Activated naive CD8-positive, alpha-beta T cell treated with anti-CD3 and anti-CD28 coated beads, Interleukin-2, amount 10 ng/mL, durations not matched to agents 7 days and 5 days (primary cell): ENCODE measurements at regions not wholly inside any gene's neighbourhood (a gene's known extent, or its start where the extent isn't known, plus 50 kb on each side); places are given as distances from the start of the nearest gene placed in this dataset.

Source experiments
- ATAC-seq: fragments of 150-1000 bp; cut with Tn5 transposase; one replicate; pipeline ENCODE4 v1.10.0; 2021; ENCODE audit warnings: low read depth, moderate library complexity
- POLR2A ChIA-PET: fragments of 350-600 bp; sonication (Branson Sonifier 250); formaldehyde crosslinking; loops from one replicate; lab custom pipeline; 2021; ENCODE audit warnings: antibody characterized with exemption; lab: Charles Lee
- DNase-seq: peaks from one replicate; pipeline ENCODE4 v3.0.0; 2021
- H3K27ac Mint-ChIP-seq: one replicate; pipeline ENCODE4 v1.8.0; 2022; ENCODE audit warnings: mild to moderate bottlenecking, mixed read lengths
- H3K27me3 Mint-ChIP-seq: one replicate; pipeline ENCODE4 v1.8.0; 2022; ENCODE audit warnings: mild to moderate bottlenecking, moderate library complexity, mixed read lengths
- H3K36me3 Mint-ChIP-seq: one replicate; pipeline ENCODE4 v1.8.0; 2021; ENCODE audit warnings: mild to moderate bottlenecking, mixed read lengths
- H3K4me1 Mint-ChIP-seq: one replicate; pipeline ENCODE4 v1.8.0; 2021; ENCODE audit warnings: mixed read lengths
- H3K4me3 Mint-ChIP-seq: one replicate; pipeline ENCODE4 v1.8.0; 2022; ENCODE audit warnings: mild to moderate bottlenecking, moderate library complexity, mixed read lengths
- H3K9me3 Mint-ChIP-seq: one replicate; pipeline ENCODE4 v1.8.0; 2021; ENCODE audit warnings: mixed read lengths

- H3K9me3 Mint-ChIP-seq, result no peaks in the 10 kb centered on the region
- peaks cover 26% of the 10 kb centered on the region for H3K27me3 Mint-ChIP-seq
- no peak overlapping the region for H3K27ac Mint-ChIP-seq
- POLR2A ChIA-PET, result no interaction called here
- no peaks in the 10 kb centered on the region for H3K36me3 Mint-ChIP-seq
- peaks cover 10% of the 10 kb centered on the region for H3K4me1 Mint-ChIP-seq
- no peak for DNase-seq
- no peak for ATAC-seq
- no peak overlapping the region for H3K4me3 Mint-ChIP-seq
Measured at GRCh38 chr6:87913974-87914373, 133.7 kb upstream of the SPACA1 start.

- H3K36me3 Mint-ChIP-seq, result no peaks in the 10 kb centered on the region
- ATAC-seq, result no peak
Measured at GRCh38 chr6:87912102-87912501, 135.5 kb upstream of the SPACA1 start.

GRCh38 chr6:87909849-87910248, 137.8 kb upstream of the SPACA1 start:
- Mint-ChIP-seq H3K4me1 (peaks cover 24% of the 10 kb centered on the region), H3K4me3 (no peak overlapping the region), H3K27me3 (peaks cover 43% of the 10 kb centered on the region), H3K36me3 (no peaks in the 10 kb centered on the region), H3K27ac (no peak overlapping the region), H3K9me3 (no peaks in the 10 kb centered on the region)
- no peak for ATAC-seq
- no peak for DNase-seq
- POLR2A ChIA-PET, result no interaction called here

More at GRCh38 chr6:87912102-87912501, 135.5 kb upstream of the SPACA1 start:
- POLR2A ChIA-PET, result no interaction called here
- H3K4me1 Mint-ChIP-seq, result peaks cover 25% of the 10 kb centered on the region
- H3K9me3 Mint-ChIP-seq, result no peaks in the 10 kb centered on the region
- H3K4me3 Mint-ChIP-seq, result no peak overlapping the region
- no peak overlapping the region for H3K27ac Mint-ChIP-seq
- DNase-seq, result no peak
- peaks cover 29% of the 10 kb centered on the region for H3K27me3 Mint-ChIP-seq

- Mint-ChIP-seq H3K4me3 (peak overlapping the region; percentile 20), H3K36me3 (no peaks in the 10 kb centered on the region), H3K27ac (no peak overlapping the region), H3K27me3 (peaks cover 41% of the 10 kb centered on the region), H3K4me1 (peaks cover 22% of the 10 kb centered on the region), H3K9me3 (no peaks in the 10 kb centered on the region)
- ATAC-seq, result no peak
- no peak for DNase-seq
- POLR2A ChIA-PET, result interaction anchor here (0.6 kb wide), 1 partner anchor 19 kb away, joined by 3 read pairs; no protein-coding TSS in a partner anchor
Measured at GRCh38 chr6:87908978-87909811, 138.4 kb upstream of the SPACA1 start.

GRCh38 chr6:87907521-87907920, 140.1 kb upstream of the SPACA1 start:
- Mint-ChIP-seq H3K4me3 (peak overlapping the region; percentile 14), H3K27me3 (peaks cover 46% of the 10 kb centered on the region), H3K9me3 (no peaks in the 10 kb centered on the region), H3K27ac (no peak overlapping the region), H3K4me1 (peaks cover 22% of the 10 kb centered on the region), H3K36me3 (no peaks in the 10 kb centered on the region)
- POLR2A ChIA-PET, result interaction anchor here (0.6 kb wide), 1 partner anchor 1906 kb away, joined by 3 read pairs; no protein-coding TSS in a partner anchor
- ATAC-seq, result peak; percentile 76
- peak; percentile 34 for DNase-seq

GRCh38 chr6:87905101-87905641, 142.5 kb upstream of the SPACA1 start:
- ATAC-seq, result no peak
- no peak overlapping the region for H3K4me3 Mint-ChIP-seq
- no peak overlapping the region for H3K27ac Mint-ChIP-seq
- peaks cover 37% of the 10 kb centered on the region for H3K27me3 Mint-ChIP-seq
- no peak for DNase-seq
- no peaks in the 10 kb centered on the region for H3K36me3 Mint-ChIP-seq
- POLR2A ChIA-PET, result no interaction called here
- no peaks in the 10 kb centered on the region for H3K9me3 Mint-ChIP-seq
- peaks cover 18% of the 10 kb centered on the region for H3K4me1 Mint-ChIP-seq

- Mint-ChIP-seq H3K4me3 (no peak overlapping the region), H3K27ac (no peak overlapping the region), H3K4me1 (peaks cover 16% of the 10 kb centered on the region), H3K27me3 (peaks cover 33% of the 10 kb centered on the region), H3K36me3 (no peaks in the 10 kb centered on the region), H3K9me3 (no peaks in the 10 kb centered on the region)
- POLR2A ChIA-PET, result no interaction called here
- ATAC-seq (no peak), DNase-seq (no peak)
Measured at GRCh38 chr6:87904011-87904410, 143.6 kb upstream of the SPACA1 start.

GRCh38 chr6:87903323-87903722, 144.3 kb upstream of the SPACA1 start:
- Mint-ChIP-seq H3K4me3 (no peak overlapping the region), H3K36me3 (no peaks in the 10 kb centered on the region), H3K27me3 (peaks cover 30% of the 10 kb centered on the region), H3K9me3 (no peaks in the 10 kb centered on the region), H3K27ac (no peak overlapping the region), H3K4me1 (peaks cover 11% of the 10 kb centered on the region)
- ATAC-seq, result no peak
- no peak for DNase-seq
- POLR2A ChIA-PET, result no interaction called here

GRCh38 chr6:87902383-87902782, 145.3 kb upstream of the SPACA1 start:
- Mint-ChIP-seq H3K9me3 (no peaks in the 10 kb centered on the region), H3K4me1 (peaks cover 3% of the 10 kb centered on the region), H3K36me3 (no peaks in the 10 kb centered on the region), H3K27ac (no peak overlapping the region), H3K27me3 (peaks cover 27% of the 10 kb centered on the region), H3K4me3 (no peak overlapping the region)
- DNase-seq (no peak), ATAC-seq (no peak)
- POLR2A ChIA-PET, result no interaction called here

- DNase-seq (no peak), ATAC-seq (no peak)
- H3K9me3 Mint-ChIP-seq, result no peaks in the 10 kb centered on the region
- no peaks in the 10 kb centered on the region for H3K36me3 Mint-ChIP-seq
- no peak overlapping the region for H3K27ac Mint-ChIP-seq
- peaks cover 27% of the 10 kb centered on the region for H3K27me3 Mint-ChIP-seq
- POLR2A ChIA-PET, result no interaction called here
- H3K4me3 Mint-ChIP-seq, result no peak overlapping the region
- H3K4me1 Mint-ChIP-seq, result no peaks in the 10 kb centered on the region
Measured at GRCh38 chr6:87901613-87902012, 146.0 kb upstream of the SPACA1 start.

GRCh38 chr6:87900160-87900698, 147.4 kb upstream of the SPACA1 start:
- H3K27ac Mint-ChIP-seq, result no peak overlapping the region

GRCh38 chr6:87899499-87900147, 148.0 kb upstream of the SPACA1 start:
- POLR2A ChIA-PET, result no interaction called here
- H3K4me1 Mint-ChIP-seq, result no peaks in the 10 kb centered on the region
- H3K27ac Mint-ChIP-seq, result no peak overlapping the region
- H3K4me3 Mint-ChIP-seq, result no peak overlapping the region
- no peaks in the 10 kb centered on the region for H3K9me3 Mint-ChIP-seq
- ATAC-seq (no peak), DNase-seq (no peak)
- H3K36me3 Mint-ChIP-seq, result no peaks in the 10 kb centered on the region
- H3K27me3 Mint-ChIP-seq, result peaks cover 17% of the 10 kb centered on the region

More at GRCh38 chr6:87900160-87900698, 147.4 kb upstream of the SPACA1 start:
- ATAC-seq (no peak), DNase-seq (no peak)
- no peak overlapping the region for H3K4me3 Mint-ChIP-seq
- no peaks in the 10 kb centered on the region for H3K36me3 Mint-ChIP-seq
- H3K9me3 Mint-ChIP-seq, result no peaks in the 10 kb centered on the region
- H3K27me3 Mint-ChIP-seq, result peaks cover 16% of the 10 kb centered on the region
- POLR2A ChIA-PET, result no interaction called here
- H3K4me1 Mint-ChIP-seq, result no peaks in the 10 kb centered on the region

- Mint-ChIP-seq H3K4me3 (no peak overlapping the region), H3K36me3 (no peaks in the 10 kb centered on the region), H3K27me3 (peaks cover 11% of the 10 kb centered on the region), H3K9me3 (no peaks in the 10 kb centered on the region), H3K27ac (no peak overlapping the region), H3K4me1 (no peaks in the 10 kb centered on the region)
- DNase-seq (no peak), ATAC-seq (no peak)
- POLR2A ChIA-PET, result no interaction called here
Measured at GRCh38 chr6:87897663-87898062, 150.0 kb upstream of the SPACA1 start.
